Thyroid gland (tissue), 4 donors: ENCODE measurements at regions not wholly inside any gene's neighbourhood (a gene's known extent, or its start where the extent isn't known, plus 50 kb on each side); places are given as distances from the start of the nearest gene placed in this dataset.

Source experiments
- DNase-seq, 2 donors: peaks; one replicate each; pipeline ENCODE4 v3.0.0-alpha.2; 2019
- H3K27ac ChIP-seq, 3 donors: fragments of 200-600 bp; sonication (generic); 1 replicate in 2 of 3; 2 replicates in 1 of 3; pipeline ENCODE4 v1.5.1; 2016 to 2019; ENCODE audit warnings: mild to moderate bottlenecking in 1 of 3, moderate library complexity in 1 of 3
- H3K27me3 ChIP-seq: fragments of 200-600 bp; sonication (generic); one replicate; pipeline ENCODE4 v1.5.1; 2019
- H3K36me3 ChIP-seq, 2 donors: fragments of 200-600 bp; sonication (generic); one replicate each; pipeline ENCODE4 v1.5.1; 2016 to 2019
- H3K4me1 ChIP-seq, 2 donors: fragments of 200-600 bp; sonication (generic); one replicate each; pipeline ENCODE4 v1.5.1; 2017 to 2019
- H3K4me3 ChIP-seq, 3 donors: fragments of 200-600 bp; sonication (generic); replicated peaks in 1 of 3; 1 replicate in 2 of 3; 2 replicates in 1 of 3; pipeline ENCODE4 v1.5.1; 2016; ENCODE audit warnings: mild to moderate bottlenecking in 1 of 3
- H3K9me3 ChIP-seq: fragments of 200-600 bp; sonication (generic); one replicate; pipeline ENCODE4 v1.5.1; 2017
- CTCF ChIP-seq, 6 experiments: fragments of 200-600 bp in 3 of 6; fragments of 450-650 bp in 3 of 6; sonication (generic) in 3 of 6; IDR thresholded peaks; one replicate each; pipeline ENCODE4 v1.5.1; 2016 to 2019; ENCODE audit warnings: antibody characterized with exemption in 6 of 6, mild to moderate bottlenecking in 2 of 6, inconsistent platforms in 1 of 6, moderate library complexity in 1 of 6
- POLR2A ChIP-seq, 2 donors: fragments of 450-650 bp; IDR thresholded peaks; one replicate each; pipeline ENCODE4 v1.6.1; 2017; ENCODE audit warnings: antibody characterized with exemption in 2 of 2, mild to moderate bottlenecking in 2 of 2, moderate library complexity in 1 of 2
- WGBS, 2 donors: methylation state at CpG; one replicate each; pipeline ENCODE4 v1.1.5; 2017; 5-methylcytosine and 5-hydroxymethylcytosine counted together
- intact Hi-C: fragments of 100-400 bp; cut with DNase I; formaldehyde crosslinking; loops from one replicate; pipeline ENCODE4 v1.15.1; 2023

GRCh38 chr2:22270341-22270740 lies 1114.6 kb upstream of the KLHL29 start:
- Histone ChIP-seq H3K27me3 (no peaks in the 10 kb centered on the region), H3K27ac (no peak overlapping the region), H3K36me3 (no peaks in the 10 kb centered on the region), H3K4me1 (no peaks in the 10 kb centered on the region), H3K9me3 (no peaks in the 10 kb centered on the region), H3K4me3 (no peak overlapping the region)
- DNase-seq = no peak
- intact Hi-C loops = no loop called here
- 98 to 100% methylated on average over 1 of the region's 1 CpG for WGBS, 2 donors
- no peak for TF ChIP-seq POLR2A (IDR thresholded peaks at IDR 0.05)
- no peak for TF ChIP-seq CTCF (IDR thresholded peaks at IDR 0.05)

DNA sequence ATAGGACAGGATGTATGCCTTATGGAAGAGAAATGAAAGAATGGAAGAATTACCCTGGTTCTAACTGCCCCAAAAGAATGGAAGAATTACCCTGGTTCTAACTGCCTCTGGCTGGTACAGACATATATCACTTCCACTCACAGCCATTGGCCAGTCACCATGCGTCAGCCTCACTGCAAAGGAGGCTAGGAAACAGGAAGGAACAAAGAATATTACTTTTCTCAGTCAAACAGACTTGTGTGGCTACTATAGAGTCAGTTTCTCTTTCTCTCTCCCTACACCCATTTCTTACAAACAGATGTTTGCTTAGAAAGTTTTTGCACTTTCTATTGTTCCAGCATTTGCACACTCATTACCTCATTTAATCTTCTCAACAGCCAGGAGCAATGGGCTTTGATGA lies 1111.1 kb upstream of the KLHL29 start:
- Histone ChIP-seq H3K27me3 (no peaks in the 10 kb centered on the region), H3K4me3 (no peak overlapping the region), H3K27ac (no peak overlapping the region), H3K4me1 (no peaks in the 10 kb centered on the region), H3K9me3 (no peaks in the 10 kb centered on the region), H3K36me3 (no peaks in the 10 kb centered on the region)
- 61 to 75% methylated on average over 1 of the region's 1 CpG for WGBS, 2 donors
- DNase-seq = no peak
- no peak for TF ChIP-seq CTCF (IDR thresholded peaks at IDR 0.05)
- TF ChIP-seq POLR2A (IDR thresholded peaks at IDR 0.05) = no peak
- intact Hi-C loops = no loop called here

DNA sequence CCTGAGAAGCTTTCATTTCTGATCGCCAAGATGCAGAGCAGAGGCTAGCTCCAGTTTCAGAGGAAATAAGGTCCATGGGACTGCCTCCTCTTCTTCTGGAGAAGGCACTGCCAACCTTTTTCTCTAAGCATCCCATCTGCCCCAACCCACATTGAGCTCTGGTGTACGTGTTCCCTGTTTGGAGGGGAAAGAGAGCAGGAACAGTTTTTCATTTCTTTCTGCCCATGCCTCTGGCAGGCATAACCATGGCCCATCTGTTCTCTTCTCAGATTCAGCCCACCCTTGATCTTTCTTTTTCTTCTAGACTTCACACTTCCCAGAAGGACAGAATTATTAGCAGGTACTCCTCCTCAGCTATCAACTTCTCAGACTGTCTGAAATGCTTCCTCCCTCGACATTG lies 1110.3 kb upstream of the KLHL29 start:
- no peak overlapping the region for H3K27ac ChIP-seq
- no peaks in the 10 kb centered on the region for H3K4me1 ChIP-seq
- no peaks in the 10 kb centered on the region for H3K9me3 ChIP-seq
- H3K36me3 ChIP-seq = no peaks in the 10 kb centered on the region
- 61 to 72% methylated on average over 3 of the region's 3 CpGs for WGBS, 2 donors
- H3K4me3 ChIP-seq = no peak overlapping the region
- no peak for TF ChIP-seq POLR2A (IDR thresholded peaks at IDR 0.05)
- no peak for TF ChIP-seq CTCF (IDR thresholded peaks at IDR 0.05)
- DNase-seq = no peak
- intact Hi-C loops = no loop called here
- H3K27me3 ChIP-seq = no peaks in the 10 kb centered on the region

DNA sequence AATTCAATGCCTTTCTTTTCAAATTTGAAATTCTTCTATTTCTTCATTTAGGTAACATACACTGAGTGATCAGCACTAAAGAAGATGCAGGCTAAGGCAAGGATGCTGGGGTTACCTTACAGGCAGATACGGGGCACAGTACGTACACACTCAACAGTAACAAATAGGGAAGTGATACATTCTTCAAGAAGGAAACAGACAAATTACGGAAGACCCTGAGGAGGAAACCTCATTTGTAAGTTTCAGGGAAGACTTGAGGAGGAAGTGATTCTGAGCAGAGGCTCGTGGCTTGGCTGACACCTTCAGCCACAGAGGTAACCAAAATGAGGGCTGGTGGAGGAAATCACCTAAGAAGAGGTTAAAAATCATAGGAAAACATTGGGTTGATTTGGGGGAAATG lies 1108.3 kb upstream of the KLHL29 start:
- intact Hi-C loops = no loop called here
- no peak overlapping the region for H3K27ac ChIP-seq
- DNase-seq = no peak
- H3K36me3 ChIP-seq = no peaks in the 10 kb centered on the region
- no peaks in the 10 kb centered on the region for H3K9me3 ChIP-seq
- 77 to 86% methylated on average over 4 of the region's 4 CpGs for WGBS, 2 donors
- TF ChIP-seq POLR2A (IDR thresholded peaks at IDR 0.05) (no peak), CTCF (IDR thresholded peaks at IDR 0.05) (no peak)
- H3K27me3 ChIP-seq = no peaks in the 10 kb centered on the region
- no peak overlapping the region for H3K4me3 ChIP-seq
- H3K4me1 ChIP-seq = no peaks in the 10 kb centered on the region

GRCh38 chr2:22279541-22279940 lies 1105.4 kb upstream of the KLHL29 start:
- intact Hi-C loops = no loop called here
- Histone ChIP-seq H3K4me1 (no peaks in the 10 kb centered on the region), H3K27me3 (no peaks in the 10 kb centered on the region), H3K9me3 (no peaks in the 10 kb centered on the region), H3K4me3 (no peak overlapping the region), H3K36me3 (no peaks in the 10 kb centered on the region), H3K27ac (no peak overlapping the region)
- TF ChIP-seq CTCF (IDR thresholded peaks at IDR 0.05) = no peak
- no peak for TF ChIP-seq POLR2A (IDR thresholded peaks at IDR 0.05)
- no peak for DNase-seq
